Left renal cortex interstitium (tissue), 4 donors: ENCODE measurements at regions not wholly inside any gene's neighbourhood (a gene's known extent, or its start where the extent isn't known, plus 50 kb on each side); places are given as distances from the start of the nearest gene placed in this dataset.

ENCODE experiments used
- DNase-seq, 4 donors: peaks; one replicate each; pipeline ENCODE4 v3.0.0-alpha.2; 2013; ENCODE audit warnings: low read depth in 4 of 4, low spot score in 2 of 4, missing footprints in 1 of 4

DNA sequence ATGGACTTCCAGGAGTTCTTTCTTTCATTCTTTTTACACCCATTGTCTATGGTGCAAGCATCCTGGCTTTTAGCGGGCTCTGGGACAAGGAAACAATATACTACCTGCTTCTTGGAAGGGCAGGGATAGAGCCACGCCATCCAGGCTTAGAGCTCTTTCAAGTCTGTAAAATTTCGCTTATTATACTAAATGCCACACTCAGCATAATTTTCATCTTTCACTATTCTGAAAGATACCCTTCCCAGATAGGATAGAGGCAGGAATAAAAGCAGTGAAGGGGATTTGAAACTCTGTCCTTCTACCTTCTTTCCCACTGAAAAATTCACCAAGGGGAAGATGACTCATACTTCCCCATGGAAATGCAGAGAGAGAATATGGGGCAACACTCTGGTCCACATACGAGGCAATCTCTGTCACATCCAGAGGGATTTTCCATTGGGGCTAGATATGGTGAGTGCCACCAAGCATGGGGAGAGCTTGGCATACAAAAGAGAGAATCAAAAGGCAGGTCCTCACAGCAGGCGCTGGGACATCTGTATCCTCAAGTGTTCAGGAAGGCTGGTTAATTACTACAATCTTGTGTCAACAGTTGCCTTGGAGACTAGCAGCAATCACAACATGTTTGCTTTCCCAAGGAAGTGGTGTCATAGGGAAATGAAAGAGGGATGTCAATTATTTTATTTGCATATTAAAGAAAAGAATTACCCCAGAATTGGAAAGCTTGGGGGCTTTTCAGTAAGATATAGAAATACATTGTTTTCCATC lies 127.6 kb downstream of the TDRD15 start:
- no peak for DNase-seq

DNA sequence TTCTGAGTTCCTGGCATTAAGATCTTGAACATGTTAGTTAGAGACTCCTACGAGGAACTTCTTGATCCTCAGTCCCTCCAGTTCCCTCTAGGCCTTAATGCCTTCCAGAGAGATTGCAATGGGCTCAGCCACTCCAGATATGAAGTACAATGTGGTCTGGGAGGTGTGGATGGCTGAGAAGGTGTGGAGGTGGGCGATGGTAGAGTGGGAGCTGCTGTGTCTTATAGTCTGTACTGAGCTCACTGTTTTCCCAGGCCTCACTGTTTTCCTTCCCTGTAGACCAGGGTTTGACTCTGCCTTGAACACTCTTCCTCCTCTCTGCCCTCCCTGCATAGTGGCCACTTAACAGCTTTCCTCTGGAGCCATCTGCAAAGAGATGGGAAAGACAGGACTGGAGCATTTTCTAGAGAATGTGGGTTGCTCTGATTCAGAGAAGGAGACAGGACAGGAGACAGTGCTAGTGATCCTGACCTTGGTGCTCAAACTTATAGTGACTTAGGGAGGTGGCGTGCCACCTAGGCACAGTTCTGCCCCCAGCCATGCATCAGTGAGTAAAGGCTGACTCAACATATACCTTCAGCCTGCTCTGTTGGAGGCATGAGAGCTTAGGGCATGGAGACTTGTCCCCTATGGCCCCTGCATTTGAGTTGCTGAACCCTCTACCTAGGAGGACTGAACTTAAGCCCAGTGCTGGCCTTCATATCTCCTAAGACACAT lies 129.7 kb downstream of the TDRD15 start:
- DNase-seq, result no peak

DNA sequence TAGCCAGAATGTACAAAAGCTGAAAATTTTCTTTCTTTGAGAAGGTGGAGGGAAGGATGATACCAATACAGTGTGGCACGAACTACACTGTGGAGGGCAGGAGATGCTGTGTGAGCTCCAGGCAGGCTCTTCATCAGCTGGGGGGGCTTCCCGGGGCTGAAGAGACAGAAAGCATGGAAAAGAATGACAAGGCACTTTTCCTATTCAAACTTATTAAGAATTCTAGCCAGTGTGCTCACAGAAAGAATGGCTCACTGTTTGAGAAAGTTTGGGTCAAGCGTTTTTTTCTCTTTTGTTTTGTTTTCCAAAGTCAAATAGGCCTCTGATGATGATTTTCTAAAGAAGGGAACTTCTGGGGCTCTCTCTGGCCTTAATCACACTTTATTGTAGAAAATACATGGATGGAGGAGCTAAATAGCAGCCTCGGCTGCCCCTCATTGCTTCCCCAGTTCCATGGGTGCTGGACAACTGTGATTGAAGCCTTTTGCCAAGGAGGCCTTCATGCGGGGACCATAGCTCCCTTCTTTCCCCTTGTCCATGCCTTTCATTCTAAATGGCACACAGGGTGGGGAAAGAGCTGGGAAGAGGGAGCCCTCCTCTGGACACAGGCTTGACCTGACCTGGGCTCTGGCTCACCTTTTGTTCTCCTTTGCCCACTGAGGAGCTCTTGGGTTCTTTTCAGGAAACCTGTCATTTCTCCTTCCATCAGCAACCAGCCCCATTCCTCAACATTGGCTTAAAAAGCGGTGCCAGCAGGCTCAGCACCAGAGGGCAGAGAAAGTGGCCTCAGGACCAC lies 130.6 kb downstream of the TDRD15 start:
- no peak for DNase-seq

DNA sequence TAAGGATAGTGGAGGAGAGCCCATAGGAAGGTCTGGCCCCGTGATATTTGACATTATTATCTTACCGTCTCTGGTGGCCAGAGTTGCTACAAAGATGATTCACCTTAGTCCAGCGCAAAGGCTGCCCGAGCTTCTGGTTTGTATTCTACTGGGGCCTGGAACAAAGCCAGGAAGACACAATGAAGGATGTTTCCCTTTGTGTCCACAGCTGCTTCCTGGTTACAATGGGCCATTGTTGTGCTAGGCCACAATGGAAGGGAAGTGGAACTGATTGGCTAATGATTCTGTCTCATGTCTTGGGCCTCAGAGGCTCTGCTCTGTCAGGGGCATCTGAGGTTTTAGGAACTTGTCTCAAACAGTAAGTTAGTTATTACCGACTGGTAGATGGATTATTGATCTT lies 132.2 kb downstream of the TDRD15 start:
- no peak for DNase-seq

DNA sequence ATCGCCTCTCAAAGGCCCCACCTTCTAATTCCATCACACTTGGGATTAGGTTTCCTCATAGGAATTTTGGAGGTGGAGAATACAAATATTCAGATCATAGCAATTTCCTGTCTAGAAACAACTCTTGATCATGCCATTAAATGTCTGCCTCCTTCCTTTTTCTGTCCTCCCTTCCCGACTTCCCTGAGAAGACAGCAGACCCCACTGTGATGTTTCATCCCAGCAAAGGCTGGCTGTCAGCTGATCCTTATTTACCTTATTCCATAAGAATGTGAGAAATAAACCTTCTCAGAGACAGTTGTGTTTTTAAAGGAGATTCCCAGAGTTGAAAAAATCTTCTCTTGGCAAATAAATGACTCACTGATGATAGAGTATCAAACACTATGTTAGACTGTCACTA lies 133.9 kb downstream of the TDRD15 start:
- DNase-seq, result no peak

DNA sequence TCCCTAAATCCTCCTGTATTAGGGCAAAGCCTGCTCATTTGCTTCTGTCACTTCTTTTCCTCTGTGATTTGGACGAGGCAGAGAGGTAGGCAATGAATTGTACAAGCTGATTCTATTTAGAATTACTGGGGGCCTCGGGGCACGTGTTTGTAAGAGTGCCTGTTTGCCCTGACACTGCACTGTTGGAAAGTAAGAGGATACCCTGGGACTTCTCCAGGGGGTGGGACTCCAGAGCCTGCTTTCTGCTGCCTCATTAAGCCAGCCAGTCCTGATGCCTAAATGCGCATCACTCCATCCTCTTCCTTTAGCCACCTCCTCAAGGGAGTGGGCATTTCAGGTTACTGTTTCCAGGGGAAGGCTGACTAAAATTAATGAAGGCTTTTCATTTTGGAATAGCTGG lies 134.3 kb downstream of the TDRD15 start:
- no peak for DNase-seq

DNA sequence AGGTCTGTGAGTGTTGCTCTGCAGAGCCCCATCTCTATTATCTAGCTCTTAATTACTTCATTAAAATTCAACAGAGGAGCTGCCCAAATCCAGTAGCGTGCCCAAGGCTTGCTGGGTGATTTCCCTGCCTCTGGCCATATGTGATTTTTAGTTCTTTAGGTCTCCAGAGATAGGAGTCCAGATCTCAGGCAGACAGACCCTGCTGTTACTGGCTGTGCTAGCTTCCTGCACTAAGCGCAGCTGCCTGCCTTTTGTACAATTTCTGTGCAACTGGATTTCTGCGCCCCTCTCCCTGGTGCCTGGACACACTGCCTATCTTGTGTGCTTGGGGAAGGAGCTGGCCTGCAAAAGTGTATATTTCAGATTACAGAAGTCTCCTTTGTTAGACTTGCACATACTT lies 136.5 kb downstream of the TDRD15 start:
- DNase-seq, result no peak

DNA sequence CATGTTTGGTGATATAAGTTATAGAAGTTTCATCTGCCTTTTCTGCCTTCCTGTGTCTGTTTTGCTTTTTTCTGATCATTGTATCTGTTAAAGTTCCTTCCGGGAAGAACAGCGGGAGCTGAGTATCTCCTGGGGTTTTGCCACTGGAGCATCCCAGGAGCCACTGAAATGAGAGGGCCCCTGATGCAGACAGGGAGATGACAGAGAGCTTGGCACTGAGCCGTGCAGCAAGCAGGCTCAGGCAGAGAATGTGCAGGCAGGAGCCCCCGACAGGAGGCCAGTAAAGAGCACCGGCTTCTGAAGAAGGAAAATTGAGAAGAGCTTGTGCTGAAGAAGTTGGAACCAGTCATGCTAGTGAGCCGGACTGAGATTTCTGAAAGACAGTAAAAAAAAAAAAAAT lies 137.8 kb downstream of the TDRD15 start:
- no peak for DNase-seq

DNA sequence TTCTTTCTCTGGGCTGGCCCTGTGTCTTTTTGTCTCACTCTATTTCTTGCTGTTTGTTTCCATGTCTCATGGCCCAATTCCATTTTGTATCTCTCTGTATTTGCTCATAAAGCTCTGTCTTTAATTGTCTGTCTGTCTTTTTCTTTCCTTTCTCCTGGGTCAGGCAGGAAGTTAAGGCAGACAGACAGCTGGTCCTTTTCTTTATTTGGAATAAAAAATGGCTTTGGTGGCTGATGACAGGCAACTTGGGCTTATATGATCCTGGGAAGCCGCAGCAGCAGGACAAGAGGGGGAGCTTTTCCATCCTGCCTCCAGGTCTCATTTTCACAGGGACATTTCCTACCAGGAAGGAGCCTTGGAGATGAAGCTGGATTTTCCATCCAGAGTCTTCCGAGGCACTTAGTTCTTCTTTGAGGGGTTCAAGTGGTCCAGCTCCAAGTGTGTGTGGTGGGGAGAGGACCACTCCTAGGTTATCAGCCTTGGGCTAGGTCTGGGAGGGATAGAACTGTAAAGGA lies 138.7 kb downstream of the TDRD15 start:
- DNase-seq, result no peak

DNA sequence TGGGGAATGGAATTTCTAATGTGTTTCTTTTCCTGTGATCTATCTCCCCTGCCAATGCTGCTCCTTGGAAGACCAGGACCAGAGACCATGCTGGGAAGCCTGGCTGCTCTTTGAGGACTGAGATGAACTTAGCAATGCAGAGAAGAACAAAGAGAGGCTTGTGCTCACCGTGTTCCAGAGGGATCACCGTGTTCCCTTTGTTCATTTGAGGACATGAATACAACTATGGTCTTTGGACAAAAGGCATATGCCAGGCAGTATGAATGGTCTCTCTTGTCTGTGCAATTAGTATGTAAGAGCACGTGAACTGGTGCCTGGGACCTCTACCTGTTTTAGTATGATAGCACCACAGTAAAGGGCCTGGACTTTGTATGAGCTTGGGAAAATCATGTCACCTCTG lies 139.9 kb downstream of the TDRD15 start:
- DNase-seq, result no peak

DNA sequence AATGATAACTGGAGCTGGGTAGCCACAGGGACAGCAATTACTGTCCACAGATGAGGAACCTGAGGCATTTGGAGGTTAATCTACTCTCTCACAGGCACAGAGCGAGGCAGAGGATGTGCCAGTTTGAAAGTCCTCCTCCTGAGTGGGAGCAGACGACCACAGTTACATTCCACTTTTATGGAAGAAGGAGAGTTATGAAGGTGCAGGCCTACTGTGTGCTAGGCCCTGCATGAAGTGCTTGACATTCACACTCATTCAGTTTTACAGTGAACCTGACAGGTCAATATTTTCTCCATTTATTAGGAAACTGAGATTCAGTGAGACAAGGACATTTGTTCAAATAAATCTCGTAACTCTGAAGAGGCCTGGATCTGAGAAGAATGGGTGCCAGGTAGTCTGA lies 142.0 kb downstream of the TDRD15 start:
- no peak for DNase-seq

DNA sequence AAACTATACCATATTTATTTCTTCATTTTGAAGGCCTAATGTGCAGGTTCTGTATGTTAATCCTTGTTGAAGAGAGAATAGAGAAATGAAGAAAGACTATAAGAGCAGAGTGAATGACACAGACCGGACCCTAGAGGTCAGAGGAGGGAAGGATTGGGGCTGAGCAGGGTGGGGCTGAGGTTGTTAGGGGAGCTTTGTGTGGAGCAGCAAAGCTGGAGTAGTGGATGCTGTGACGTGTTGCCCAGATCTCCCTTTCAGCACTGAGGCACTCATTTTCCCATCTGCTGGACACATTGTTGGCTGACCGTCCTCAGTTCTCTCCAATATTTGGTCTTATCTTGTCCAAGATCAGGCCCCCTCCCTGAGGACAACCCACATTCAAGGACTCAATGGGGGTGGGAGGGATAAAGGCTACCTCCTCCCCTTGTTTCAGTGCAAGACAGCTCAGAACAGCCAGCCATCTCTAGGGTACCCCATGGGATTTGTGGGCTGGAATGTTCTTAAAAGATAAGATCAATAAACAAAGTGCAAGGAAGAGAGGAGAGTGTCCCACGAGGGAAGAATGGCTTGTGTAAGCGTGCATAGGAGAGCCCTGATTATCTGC lies 143.6 kb downstream of the TDRD15 start:
- DNase-seq, result no peak

DNA sequence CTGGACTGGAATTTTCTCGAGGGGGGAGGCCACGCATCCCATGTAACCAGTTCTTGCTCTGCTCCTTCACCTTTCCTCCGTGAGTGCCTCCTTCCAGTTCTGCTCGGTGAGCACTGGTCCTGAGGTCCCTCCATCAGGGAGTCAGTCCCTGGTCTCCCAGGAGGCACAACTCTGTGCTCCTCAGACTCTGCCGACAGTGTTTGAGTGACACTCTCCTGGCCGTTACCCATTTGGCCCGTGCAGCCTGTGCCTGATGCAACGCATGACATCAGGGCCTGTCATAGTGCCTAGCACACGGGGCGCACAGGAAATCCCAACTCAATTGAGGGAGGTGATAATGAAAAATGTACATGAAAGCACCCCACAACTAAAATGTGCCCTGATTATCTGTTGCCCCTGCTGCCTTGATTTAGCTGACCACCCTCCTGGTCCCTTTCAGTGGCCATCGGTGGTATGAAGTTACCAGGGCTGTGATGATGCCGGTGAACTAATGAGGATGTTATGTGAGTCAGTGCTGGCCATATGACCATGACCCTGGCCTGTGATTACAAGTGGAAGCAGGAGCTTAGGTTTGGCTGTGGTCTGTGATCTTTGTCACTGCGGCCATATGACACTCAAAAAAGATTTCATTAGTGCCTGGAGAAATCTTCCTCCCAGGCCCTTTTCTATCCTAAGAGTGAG lies 144.6 kb downstream of the TDRD15 start:
- DNase-seq, result no peak

DNA sequence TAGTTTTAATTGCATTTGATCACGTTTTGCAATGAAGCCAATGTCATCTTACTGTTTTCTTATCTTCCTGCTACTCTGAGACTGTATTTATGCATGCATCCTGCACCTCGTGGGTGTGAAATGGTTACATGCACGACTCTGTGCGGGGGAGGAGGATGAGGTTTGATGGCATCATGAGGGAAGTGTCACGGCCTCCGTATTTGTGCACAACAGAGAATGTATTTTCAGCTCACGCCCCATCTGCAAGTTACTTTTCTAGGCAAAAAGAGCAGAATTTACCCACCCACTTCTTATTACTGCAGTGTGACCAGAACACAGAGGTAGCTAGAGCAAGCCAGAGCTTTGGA lies 145.1 kb downstream of the TDRD15 start:
- DNase-seq, result no peak

DNA sequence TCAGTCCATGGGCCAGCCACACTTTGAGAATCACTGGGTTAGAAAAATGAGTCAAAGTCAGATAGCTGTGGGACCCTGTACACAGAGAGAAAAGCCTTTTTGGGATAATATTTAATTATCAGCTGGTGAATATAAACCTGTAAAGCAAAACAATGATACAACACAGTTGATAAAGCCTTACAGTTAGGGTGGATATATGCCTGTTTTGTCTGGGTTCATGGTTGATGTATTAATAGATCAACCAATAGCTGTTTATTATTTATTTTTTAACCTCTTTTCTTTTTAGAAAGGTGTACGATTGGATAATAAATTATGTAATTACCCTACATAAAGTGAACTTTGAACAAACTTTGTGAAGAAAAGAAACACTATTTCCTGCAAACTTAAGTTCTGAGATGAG lies 145.6 kb downstream of the TDRD15 start:
- no peak for DNase-seq

DNA sequence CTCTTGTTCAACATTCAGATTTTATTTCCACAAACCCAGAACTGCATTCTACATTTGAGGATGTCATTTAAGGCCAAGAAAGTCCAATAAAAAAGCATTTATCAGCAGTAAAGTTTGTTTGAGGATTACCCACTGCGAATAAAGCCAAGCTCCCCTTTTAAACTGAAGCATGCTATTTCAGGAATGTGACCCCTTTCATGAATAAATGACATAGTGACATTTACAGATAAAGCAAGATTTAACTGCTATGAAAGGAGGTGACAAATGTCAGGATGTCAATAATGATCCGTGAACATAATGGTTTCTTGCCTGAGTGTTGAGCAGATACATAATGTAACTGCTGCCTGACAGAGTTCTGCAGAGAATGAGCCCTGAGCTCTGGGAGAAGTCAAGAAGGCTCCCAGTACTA lies 146.3 kb downstream of the TDRD15 start:
- DNase-seq, result no peak

DNA sequence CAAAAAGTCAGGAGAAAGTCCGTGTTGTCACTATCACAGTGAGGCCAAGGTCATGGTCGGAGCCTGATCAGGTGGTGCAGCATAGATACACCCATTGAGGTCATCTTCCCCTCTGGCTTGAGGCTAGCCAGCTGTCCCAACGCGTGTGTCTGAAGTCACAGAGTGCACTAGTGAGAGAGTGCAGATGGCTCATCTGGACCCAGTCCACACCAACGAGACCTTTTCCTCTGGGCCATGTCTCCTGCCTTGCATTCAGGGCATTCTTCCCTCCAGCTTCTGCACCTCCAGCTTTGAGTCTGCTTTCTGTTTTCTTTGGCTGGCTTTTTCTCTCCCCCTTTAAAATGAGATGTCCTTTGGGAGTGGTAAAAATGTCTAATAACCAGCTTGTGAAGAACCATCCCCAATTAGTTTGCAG lies 146.9 kb downstream of the TDRD15 start:
- DNase-seq, result peak in 1 of 4 donors; percentile 51

DNA sequence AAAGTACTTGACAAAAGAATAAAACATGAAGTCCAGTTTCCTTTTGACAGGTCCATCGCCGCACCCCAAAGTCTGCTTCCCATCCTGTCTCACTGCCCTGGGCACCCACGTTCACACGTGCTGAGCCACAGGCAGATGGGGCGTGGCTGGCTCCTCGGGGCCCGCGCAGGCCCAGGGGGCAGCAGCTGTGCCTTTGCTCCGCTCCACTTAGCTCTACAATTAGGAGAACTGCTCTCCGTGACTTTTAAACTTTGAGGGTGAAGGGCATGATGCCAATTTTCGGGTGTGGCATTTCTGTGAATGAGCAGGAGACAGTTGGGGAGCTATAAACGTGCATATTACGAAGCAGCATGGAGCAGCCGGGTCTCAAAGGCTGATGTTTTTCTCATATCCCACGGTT lies 152.4 kb downstream of the TDRD15 start:
- no peak for DNase-seq

DNA sequence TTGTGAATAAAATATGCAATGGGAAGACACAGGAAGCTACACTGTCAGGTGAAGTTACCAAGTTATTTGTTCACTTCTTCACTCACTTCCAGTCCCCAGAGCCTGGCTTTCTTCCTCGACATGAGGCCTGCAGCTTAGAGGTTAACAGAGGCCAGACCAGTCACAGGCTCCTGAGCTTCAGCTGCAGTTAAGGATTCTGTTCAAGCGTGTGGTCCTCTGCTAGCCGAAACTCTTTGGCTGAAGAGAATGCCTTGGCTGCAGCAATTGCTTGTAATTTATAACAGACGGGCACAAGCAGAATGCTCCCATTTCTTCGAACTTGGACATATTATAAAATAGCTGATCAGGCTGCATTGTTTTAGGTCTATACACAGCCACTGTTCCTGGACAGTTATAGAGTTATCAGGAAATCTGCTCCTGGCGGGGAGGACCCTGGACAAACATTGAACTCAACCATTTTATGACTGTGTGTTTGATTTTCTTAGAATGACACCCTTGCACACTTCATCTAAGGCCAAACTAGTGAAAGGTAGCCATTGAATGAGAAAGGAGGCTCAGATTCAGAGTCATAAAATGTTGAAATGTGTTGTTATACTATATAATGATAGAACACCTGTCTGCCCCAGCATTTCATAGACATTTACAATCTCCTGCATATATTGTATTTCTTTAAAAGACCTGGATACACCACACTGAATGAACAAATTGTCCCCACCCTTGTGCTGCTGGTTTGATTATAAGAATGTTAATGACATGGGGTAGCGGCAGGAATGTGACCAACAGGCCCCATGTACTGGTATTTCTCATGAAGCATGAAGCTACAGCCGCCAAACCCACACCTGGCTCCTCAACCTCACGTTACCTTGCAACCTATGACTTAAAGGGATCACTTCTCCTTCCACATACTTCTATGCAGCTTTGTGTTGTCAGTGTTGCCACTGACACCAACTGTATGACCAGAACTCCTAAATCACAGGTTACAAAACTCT lies 153.6 kb downstream of the TDRD15 start:
- no peak for DNase-seq
